Naive thymus-derived CD4-positive, alpha-beta T cell (primary cell): ENCODE measurements at regions not wholly inside any gene's neighbourhood (a gene's known extent, or its start where the extent isn't known, plus 50 kb on each side); places are given as distances from the start of the nearest gene placed in this dataset.

ENCODE experiments used
- ATAC-seq: fragments of 150-1000 bp; cut with Tn5 transposase; 2 replicates; pipeline ENCODE4 v1.10.0; 2021; ENCODE audit warnings: mild to moderate bottlenecking, moderate library complexity
- CTCF ChIA-PET: fragments of 350-600 bp; sonication (Branson Sonifier 250); formaldehyde crosslinking; loops from one replicate; lab custom pipeline; 2021; ENCODE audit warnings: antibody characterized with exemption; lab: Charles Lee
- POLR2A ChIA-PET: fragments of 350-600 bp; sonication (Branson Sonifier 250); formaldehyde crosslinking; loops from one replicate; lab custom pipeline; 2021; ENCODE audit warnings: antibody characterized with exemption, inconsistent platforms; lab: Charles Lee
- DNase-seq, 9 donors: peaks; one replicate each; pipeline versions ENCODE4 v3.0.0 to v3.0.0-alpha.2; 2020 to 2022; ENCODE audit warnings: mixed read lengths in 1 of 9
- H3K27ac ChIP-seq: one replicate; pipeline ENCODE4 v1.7.0; 2013; ENCODE audit warnings: mild to moderate bottlenecking, low read depth, low read length, moderate library complexity
- H3K27me3 ChIP-seq, 2 donors: one replicate each; pipeline ENCODE4 v1.7.0; 2013; ENCODE audit warnings: low read length in 2 of 2, mild to moderate bottlenecking in 2 of 2, moderate library complexity in 2 of 2; ENCODE audit not compliant: control insufficient read depth in 2 of 2, insufficient read depth in 2 of 2
- H3K36me3 ChIP-seq, 3 experiments: 1 replicate in 2 of 3; 2 replicates in 1 of 3; pipeline ENCODE4 v1.7.0; 2013; ENCODE audit warnings: low read length in 3 of 3, mild to moderate bottlenecking in 3 of 3, moderate library complexity in 1 of 3; ENCODE audit not compliant: insufficient read depth in 3 of 3, control insufficient read depth in 2 of 3
- H3K4me1 ChIP-seq, 2 donors: one replicate each; pipeline ENCODE4 v1.7.0; 2013; ENCODE audit warnings: low read length in 2 of 2, mild to moderate bottlenecking in 2 of 2, moderate library complexity in 1 of 2; ENCODE audit not compliant: control insufficient read depth in 2 of 2, insufficient read depth in 2 of 2
- H3K4me3 ChIP-seq: 2 replicates; pipeline ENCODE4 v1.7.0; 2013; ENCODE audit warnings: mild to moderate bottlenecking, low read length
- H3K9me3 ChIP-seq, 3 experiments: 1 replicate in 2 of 3; 2 replicates in 1 of 3; pipeline ENCODE4 v1.7.0; 2013; ENCODE audit warnings: low read length in 3 of 3; ENCODE audit not compliant: control insufficient read depth in 2 of 3
- H3K27ac Mint-ChIP-seq, 9 donors: one replicate each; pipeline ENCODE4 v1.8.0; 2020 to 2022; ENCODE audit warnings: mixed read lengths in 9 of 9, mild to moderate bottlenecking in 8 of 9, moderate library complexity in 5 of 9, inconsistent platforms in 2 of 9
- H3K27me3 Mint-ChIP-seq, 5 donors: one replicate each; pipeline ENCODE4 v1.8.0; 2021 to 2022; ENCODE audit warnings: mixed read lengths in 5 of 5, mild to moderate bottlenecking in 1 of 5
- H3K36me3 Mint-ChIP-seq, 5 donors: one replicate each; pipeline ENCODE4 v1.8.0; 2020 to 2022; ENCODE audit warnings: mixed read lengths in 5 of 5, mild to moderate bottlenecking in 3 of 5, inconsistent platforms in 1 of 5
- H3K4me1 Mint-ChIP-seq, 7 donors: one replicate each; pipeline ENCODE4 v1.8.0; 2020 to 2022; ENCODE audit warnings: mixed read lengths in 7 of 7, mild to moderate bottlenecking in 3 of 7, inconsistent platforms in 1 of 7
- H3K4me3 Mint-ChIP-seq, 10 donors: one replicate each; pipeline ENCODE4 v1.8.0; 2020 to 2022; ENCODE audit warnings: mild to moderate bottlenecking in 10 of 10, mixed read lengths in 10 of 10, moderate library complexity in 6 of 10, inconsistent platforms in 2 of 10
- H3K9me3 Mint-ChIP-seq, 11 donors: one replicate each; pipeline ENCODE4 v1.8.0; 2020 to 2022; ENCODE audit warnings: mixed read lengths in 11 of 11, mild to moderate bottlenecking in 4 of 11, inconsistent platforms in 1 of 11, moderate library complexity in 1 of 11
- intact Hi-C, 2 donors: fragments of 100-400 bp; cut with micrococcal nuclease; formaldehyde crosslinking; loops; one replicate each; pipeline ENCODE4 v1.15.1; 2023

- no peak overlapping the region for H3K4me3 Mint-ChIP-seq
- Histone ChIP-seq H3K27me3 (no peaks in the 10 kb centered on the region), H3K36me3 (no peaks in the 10 kb centered on the region), H3K4me3 (no peak overlapping the region), H3K27ac (no peak overlapping the region), H3K9me3 (no peaks in the 10 kb centered on the region), H3K4me1 (no peaks in the 10 kb centered on the region)
- peaks cover 0 to 2% (median 0%) of the 10 kb centered on the region in 7 donors for H3K4me1 Mint-ChIP-seq
- H3K27me3 Mint-ChIP-seq = peaks cover 5 to 54% (median 43%) of the 10 kb centered on the region in 5 donors
- CTCF ChIA-PET = no interaction called here
- ATAC-seq = no peak
- no peaks in the 10 kb centered on the region for H3K36me3 Mint-ChIP-seq
- intact Hi-C loops = no loop called here
- POLR2A ChIA-PET = no interaction called here
- no peak for DNase-seq
- H3K27ac Mint-ChIP-seq = no peak overlapping the region
- H3K9me3 Mint-ChIP-seq = peaks cover 0 to 7% (median 0%) of the 10 kb centered on the region in 11 donors
Observed at GRCh38 chr3:126277629-126278378, 79.4 kb downstream of the KLF15 start.

GRCh38 chr3:126275620-126275904 is 81.6 kb downstream of the KLF15 start:
- no peaks in the 10 kb centered on the region for H3K4me1 ChIP-seq
- peaks cover 0 to 2% (median 0%) of the 10 kb centered on the region in 11 donors for H3K9me3 Mint-ChIP-seq
- H3K4me3 ChIP-seq = no peak overlapping the region
- no peaks in the 10 kb centered on the region for H3K36me3 ChIP-seq
- no peaks in the 10 kb centered on the region for H3K9me3 ChIP-seq
- no peak overlapping the region for H3K27ac Mint-ChIP-seq
- intact Hi-C loops = no loop called here
- no peaks in the 10 kb centered on the region for H3K36me3 Mint-ChIP-seq
- H3K4me3 Mint-ChIP-seq = no peak overlapping the region
- no peak for DNase-seq
- ChIA-PET POLR2A (no interaction called here), CTCF (no interaction called here)
- ATAC-seq = no peak
- no peaks in the 10 kb centered on the region for H3K27me3 ChIP-seq
- peaks cover 3 to 57% (median 33%) of the 10 kb centered on the region in 5 donors for H3K27me3 Mint-ChIP-seq
- H3K27ac ChIP-seq = no peak overlapping the region
- H3K4me1 Mint-ChIP-seq = peaks cover 0 to 4% (median 0%) of the 10 kb centered on the region in 7 donors

GRCh38 chr3:126274735-126275619 is 82.2 kb downstream of the KLF15 start:
- Histone ChIP-seq H3K9me3 (no peaks in the 10 kb centered on the region), H3K4me1 (no peaks in the 10 kb centered on the region), H3K27me3 (no peaks in the 10 kb centered on the region), H3K36me3 (no peaks in the 10 kb centered on the region), H3K27ac (no peak overlapping the region), H3K4me3 (no peak overlapping the region)
- Mint-ChIP-seq H3K9me3 (peaks cover 0 to 2% (median 0%) of the 10 kb centered on the region in 11 donors), H3K4me1 (peaks cover 0 to 4% (median 0%) of the 10 kb centered on the region in 7 donors), H3K27me3 (peaks cover 3 to 61% (median 27%) of the 10 kb centered on the region in 5 donors), H3K36me3 (no peaks in the 10 kb centered on the region), H3K4me3 (no peak overlapping the region), H3K27ac (no peak overlapping the region)
- CTCF ChIA-PET = no interaction called here
- DNase-seq (no peak), ATAC-seq (no peak)
- POLR2A ChIA-PET = no interaction called here
- intact Hi-C loops = no loop called here

- Mint-ChIP-seq H3K9me3 (peaks cover 0 to 2% (median 0%) of the 10 kb centered on the region in 11 donors), H3K27ac (no peak overlapping the region), H3K36me3 (no peaks in the 10 kb centered on the region), H3K4me1 (peaks cover 0 to 6% (median 0%) of the 10 kb centered on the region in 7 donors), H3K4me3 (no peak overlapping the region), H3K27me3 (peaks cover 14 to 66% (median 35%) of the 10 kb centered on the region in 5 donors)
- Histone ChIP-seq H3K27ac (no peak overlapping the region), H3K4me3 (no peak overlapping the region), H3K4me1 (no peaks in the 10 kb centered on the region), H3K36me3 (no peaks in the 10 kb centered on the region), H3K9me3 (no peaks in the 10 kb centered on the region), H3K27me3 (no peaks in the 10 kb centered on the region)
- CTCF ChIA-PET = no interaction called here
- no peak for DNase-seq
- POLR2A ChIA-PET = no interaction called here
- intact Hi-C loops = no loop called here
- ATAC-seq = no peak
Observed at GRCh38 chr3:126270145-126270811, 86.9 kb downstream of the KLF15 start.

- Histone ChIP-seq H3K27me3 (no peaks in the 10 kb centered on the region), H3K9me3 (no peaks in the 10 kb centered on the region), H3K36me3 (no peaks in the 10 kb centered on the region), H3K4me3 (no peak overlapping the region), H3K4me1 (no peaks in the 10 kb centered on the region), H3K27ac (no peak overlapping the region)
- ChIA-PET POLR2A (no interaction called here), CTCF (interaction anchor here (0.6 kb wide), 1 partner anchor 185 kb away, joined by 3 read pairs; the partner anchor contains the start of gene SLC41A3)
- no peak overlapping the region for H3K4me3 Mint-ChIP-seq
- intact Hi-C loops = no loop called here
- H3K36me3 Mint-ChIP-seq = no peaks in the 10 kb centered on the region
- no peak overlapping the region for H3K27ac Mint-ChIP-seq
- DNase-seq = no peak
- peaks cover 14 to 64% (median 35%) of the 10 kb centered on the region in 5 donors for H3K27me3 Mint-ChIP-seq
- peaks cover 0 to 1% (median 0%) of the 10 kb centered on the region in 11 donors for H3K9me3 Mint-ChIP-seq
- peaks cover 0 to 4% (median 0%) of the 10 kb centered on the region in 7 donors for H3K4me1 Mint-ChIP-seq
- no peak for ATAC-seq
Observed at GRCh38 chr3:126269354-126269753, 87.9 kb downstream of the KLF15 start.

- H3K27me3 ChIP-seq = no peaks in the 10 kb centered on the region
- H3K27ac ChIP-seq = no peak overlapping the region
- H3K36me3 ChIP-seq = no peaks in the 10 kb centered on the region
- no peak for DNase-seq
- H3K4me1 ChIP-seq = no peaks in the 10 kb centered on the region
- Mint-ChIP-seq H3K36me3 (no peaks in the 10 kb centered on the region), H3K27me3 (peaks cover 14 to 64% (median 30%) of the 10 kb centered on the region in 5 donors), H3K4me3 (no peak overlapping the region), H3K9me3 (peaks cover 0 to 1% (median 0%) of the 10 kb centered on the region in 11 donors), H3K27ac (no peak overlapping the region), H3K4me1 (peaks cover 0 to 4% (median 0%) of the 10 kb centered on the region in 7 donors)
- intact Hi-C loops = no loop called here
- no peak for ATAC-seq
- CTCF ChIA-PET = interaction anchor here (0.6 kb wide), 1 partner anchor 185 kb away, joined by 3 read pairs; the partner anchor contains the start of gene SLC41A3
- POLR2A ChIA-PET = no interaction called here
- H3K9me3 ChIP-seq = no peaks in the 10 kb centered on the region
- H3K4me3 ChIP-seq = no peak overlapping the region
Observed at GRCh38 chr3:126268866-126269265, 88.3 kb downstream of the KLF15 start.
